Neural progenitor cell (in vitro differentiated cells): ENCODE measurements at regions not wholly inside any gene's neighbourhood (a gene's known extent, or its start where the extent isn't known, plus 50 kb on each side); places are given as distances from the start of the nearest gene placed in this dataset.

Source experiments
- EZH2 ChIP-seq: fragments of 200-600 bp; sonication (generic); IDR thresholded peaks from 2 replicates; pipeline ENCODE4 v1.6.1; 2017; ENCODE audit warnings: antibody characterized with exemption, mild to moderate bottlenecking, moderate library complexity
- EZH2phosphoT487 ChIP-seq: fragments of 200-600 bp; sonication (generic); IDR thresholded peaks from 2 replicates; pipeline ENCODE4 v1.6.1; 2017; ENCODE audit warnings: antibody characterized with exemption
- TF ChIP-seq, protein P1 (sequence below): fragments of 200-600 bp; sonication (generic); IDR thresholded peaks from 2 replicates; pipeline ENCODE4 v1.5.1; 2017; ENCODE audit warnings: antibody characterized with exemption, mild to moderate bottlenecking

DNA sequence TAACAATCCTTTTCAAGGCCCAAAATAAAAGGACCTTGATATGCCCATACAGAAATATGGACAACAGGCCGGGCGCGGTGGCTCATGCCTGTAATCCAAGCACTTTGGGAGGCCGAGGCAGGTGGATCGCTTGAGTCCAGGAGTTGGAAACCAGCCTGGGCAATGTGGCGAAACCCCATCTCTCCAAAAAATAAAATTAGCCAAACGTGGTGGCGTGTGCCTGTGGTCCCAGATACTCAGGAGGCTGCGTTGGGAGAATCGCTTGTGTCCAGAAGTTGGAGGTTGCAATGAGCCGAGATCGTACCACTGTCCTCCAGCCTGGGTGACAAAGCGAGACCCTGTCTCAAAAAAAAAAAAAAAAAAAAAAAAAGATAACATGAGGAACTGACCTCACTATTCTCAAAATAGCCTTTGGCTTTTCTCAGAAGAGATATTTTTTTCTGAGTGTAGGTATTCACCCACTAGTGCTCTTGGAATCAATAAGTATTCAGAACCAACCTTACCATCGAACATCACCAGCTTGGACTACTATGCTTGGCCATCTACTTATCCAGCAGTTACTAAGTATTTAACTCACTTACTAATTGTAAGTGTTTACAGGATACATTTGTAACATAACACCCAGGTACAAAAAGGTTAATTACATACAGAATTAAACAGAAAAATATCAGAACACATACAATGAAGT lies 99.2 kb downstream of the OR2B2 start:
- TF ChIP-seq, protein P1, sequence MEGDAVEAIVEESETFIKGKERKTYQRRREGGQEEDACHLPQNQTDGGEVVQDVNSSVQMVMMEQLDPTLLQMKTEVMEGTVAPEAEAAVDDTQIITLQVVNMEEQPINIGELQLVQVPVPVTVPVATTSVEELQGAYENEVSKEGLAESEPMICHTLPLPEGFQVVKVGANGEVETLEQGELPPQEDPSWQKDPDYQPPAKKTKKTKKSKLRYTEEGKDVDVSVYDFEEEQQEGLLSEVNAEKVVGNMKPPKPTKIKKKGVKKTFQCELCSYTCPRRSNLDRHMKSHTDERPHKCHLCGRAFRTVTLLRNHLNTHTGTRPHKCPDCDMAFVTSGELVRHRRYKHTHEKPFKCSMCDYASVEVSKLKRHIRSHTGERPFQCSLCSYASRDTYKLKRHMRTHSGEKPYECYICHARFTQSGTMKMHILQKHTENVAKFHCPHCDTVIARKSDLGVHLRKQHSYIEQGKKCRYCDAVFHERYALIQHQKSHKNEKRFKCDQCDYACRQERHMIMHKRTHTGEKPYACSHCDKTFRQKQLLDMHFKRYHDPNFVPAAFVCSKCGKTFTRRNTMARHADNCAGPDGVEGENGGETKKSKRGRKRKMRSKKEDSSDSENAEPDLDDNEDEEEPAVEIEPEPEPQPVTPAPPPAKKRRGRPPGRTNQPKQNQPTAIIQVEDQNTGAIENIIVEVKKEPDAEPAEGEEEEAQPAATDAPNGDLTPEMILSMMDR, result no peak
- TF ChIP-seq EZH2phosphoT487 (no peak), EZH2 (no peak)
